ENCODE measurements at regions not wholly inside any gene's neighbourhood (a gene's known extent, or its start where the extent isn't known, plus 50 kb on each side); places are given as distances from the start of the nearest gene placed in this dataset.

- Mint-ChIP-seq H3K27me3 (no peaks in the 10 kb centered on the region), H3K4me3 (no peak overlapping the region), H3K4me1 (no peaks in the 10 kb centered on the region), H3K36me3 (no peaks in the 10 kb centered on the region), H3K27ac (no peak overlapping the region), H3K9me3 (no peaks in the 10 kb centered on the region)
These were observed 150.8 kb upstream of the MYCN start for GRCh38 chr2:15789381-15790062.

GRCh38 chr2:15790326-15790725 is 150.0 kb upstream of the MYCN start:
- Mint-ChIP-seq H3K36me3 (no peaks in the 10 kb centered on the region), H3K4me1 (no peaks in the 10 kb centered on the region), H3K4me3 (no peak overlapping the region), H3K27ac (no peak overlapping the region), H3K9me3 (no peaks in the 10 kb centered on the region), H3K27me3 (no peaks in the 10 kb centered on the region)

- Mint-ChIP-seq H3K4me1 (no peaks in the 10 kb centered on the region), H3K27me3 (no peaks in the 10 kb centered on the region), H3K4me3 (no peak overlapping the region), H3K36me3 (no peaks in the 10 kb centered on the region), H3K9me3 (no peaks in the 10 kb centered on the region), H3K27ac (no peak overlapping the region)
These were observed 149.5 kb upstream of the MYCN start for GRCh38 chr2:15790838-15791237.

- H3K4me1 Mint-ChIP-seq = no peaks in the 10 kb centered on the region
- no peaks in the 10 kb centered on the region for H3K36me3 Mint-ChIP-seq
- no peak overlapping the region for H3K27ac Mint-ChIP-seq
- no peaks in the 10 kb centered on the region for H3K27me3 Mint-ChIP-seq
- H3K9me3 Mint-ChIP-seq = no peaks in the 10 kb centered on the region
- no peak overlapping the region for H3K4me3 Mint-ChIP-seq
These were observed 149.1 kb upstream of the MYCN start for GRCh38 chr2:15791294-15791693.

- H3K4me1 Mint-ChIP-seq = no peaks in the 10 kb centered on the region
- no peak overlapping the region for H3K27ac Mint-ChIP-seq
- no peak overlapping the region for H3K4me3 Mint-ChIP-seq
- H3K27me3 Mint-ChIP-seq = no peaks in the 10 kb centered on the region
- H3K9me3 Mint-ChIP-seq = no peaks in the 10 kb centered on the region
- H3K36me3 Mint-ChIP-seq = no peaks in the 10 kb centered on the region
These were observed 148.0 kb upstream of the MYCN start for GRCh38 chr2:15792331-15792730.

GRCh38 chr2:15793078-15793913 is 147.1 kb upstream of the MYCN start:
- H3K27ac Mint-ChIP-seq = no peak overlapping the region
- no peaks in the 10 kb centered on the region for H3K36me3 Mint-ChIP-seq
- H3K4me1 Mint-ChIP-seq = no peaks in the 10 kb centered on the region
- no peaks in the 10 kb centered on the region for H3K27me3 Mint-ChIP-seq
- H3K9me3 Mint-ChIP-seq = no peaks in the 10 kb centered on the region
- no peak overlapping the region for H3K4me3 Mint-ChIP-seq

- Mint-ChIP-seq H3K4me1 (no peaks in the 10 kb centered on the region), H3K4me3 (no peak overlapping the region), H3K27ac (no peak overlapping the region), H3K9me3 (no peaks in the 10 kb centered on the region), H3K27me3 (no peaks in the 10 kb centered on the region), H3K36me3 (no peaks in the 10 kb centered on the region)
These were observed 146.4 kb upstream of the MYCN start for GRCh38 chr2:15793978-15794377.

- Mint-ChIP-seq H3K4me1 (no peaks in the 10 kb centered on the region), H3K36me3 (no peaks in the 10 kb centered on the region), H3K4me3 (no peak overlapping the region), H3K9me3 (no peaks in the 10 kb centered on the region), H3K27ac (no peak overlapping the region), H3K27me3 (no peaks in the 10 kb centered on the region)
These were observed 145.7 kb upstream of the MYCN start for GRCh38 chr2:15794608-15795134.

- no peaks in the 10 kb centered on the region for H3K9me3 Mint-ChIP-seq
- H3K4me3 Mint-ChIP-seq = no peak overlapping the region
- no peaks in the 10 kb centered on the region for H3K4me1 Mint-ChIP-seq
- H3K27me3 Mint-ChIP-seq = no peaks in the 10 kb centered on the region
- no peaks in the 10 kb centered on the region for H3K36me3 Mint-ChIP-seq
- no peak overlapping the region for H3K27ac Mint-ChIP-seq
These were observed 144.9 kb upstream of the MYCN start for GRCh38 chr2:15795426-15795825.

GRCh38 chr2:15796167-15796942 is 144.0 kb upstream of the MYCN start:
- Mint-ChIP-seq H3K27ac (no peak overlapping the region), H3K4me3 (no peak overlapping the region), H3K9me3 (no peaks in the 10 kb centered on the region), H3K27me3 (no peaks in the 10 kb centered on the region), H3K4me1 (no peaks in the 10 kb centered on the region), H3K36me3 (no peaks in the 10 kb centered on the region)

- Mint-ChIP-seq H3K4me3 (no peak overlapping the region), H3K36me3 (no peaks in the 10 kb centered on the region), H3K4me1 (no peaks in the 10 kb centered on the region), H3K27me3 (no peaks in the 10 kb centered on the region), H3K9me3 (no peaks in the 10 kb centered on the region), H3K27ac (no peak overlapping the region)
These were observed 143.0 kb upstream of the MYCN start for GRCh38 chr2:15797231-15797938.

GRCh38 chr2:15797939-15798281 is 142.4 kb upstream of the MYCN start:
- H3K27ac Mint-ChIP-seq = no peak overlapping the region
- peaks cover 1% of the 10 kb centered on the region for H3K27me3 Mint-ChIP-seq
- no peaks in the 10 kb centered on the region for H3K9me3 Mint-ChIP-seq
- no peaks in the 10 kb centered on the region for H3K4me1 Mint-ChIP-seq
- H3K4me3 Mint-ChIP-seq = no peak overlapping the region
- H3K36me3 Mint-ChIP-seq = no peaks in the 10 kb centered on the region

GRCh38 chr2:15798701-15799431 is 141.5 kb upstream of the MYCN start:
- peaks cover 2% of the 10 kb centered on the region for H3K27me3 Mint-ChIP-seq

GRCh38 chr2:15799432-15799827 is 140.9 kb upstream of the MYCN start:
- Mint-ChIP-seq H3K4me1 (no peaks in the 10 kb centered on the region), H3K4me3 (no peak overlapping the region), H3K27ac (no peak overlapping the region), H3K27me3 (peaks cover 2% of the 10 kb centered on the region), H3K9me3 (no peaks in the 10 kb centered on the region), H3K36me3 (no peaks in the 10 kb centered on the region)

More at GRCh38 chr2:15798701-15799431, 141.5 kb upstream of the MYCN start:
- Mint-ChIP-seq H3K4me3 (no peak overlapping the region), H3K4me1 (no peaks in the 10 kb centered on the region), H3K36me3 (no peaks in the 10 kb centered on the region), H3K27ac (no peak overlapping the region), H3K9me3 (no peaks in the 10 kb centered on the region)
